NCI-H69 (cell line): ENCODE measurements at regions not wholly inside any gene's neighbourhood (a gene's known extent, or its start where the extent isn't known, plus 50 kb on each side); places are given as distances from the start of the nearest gene placed in this dataset.
A peak's percentile ranks its signal among the peaks of the same experiment; 100 is the strongest.

Experiments
- DNase-seq: peaks from one replicate; lab custom pipeline; 2025; lab: John Stamatoyannopoulos, UW

DNA sequence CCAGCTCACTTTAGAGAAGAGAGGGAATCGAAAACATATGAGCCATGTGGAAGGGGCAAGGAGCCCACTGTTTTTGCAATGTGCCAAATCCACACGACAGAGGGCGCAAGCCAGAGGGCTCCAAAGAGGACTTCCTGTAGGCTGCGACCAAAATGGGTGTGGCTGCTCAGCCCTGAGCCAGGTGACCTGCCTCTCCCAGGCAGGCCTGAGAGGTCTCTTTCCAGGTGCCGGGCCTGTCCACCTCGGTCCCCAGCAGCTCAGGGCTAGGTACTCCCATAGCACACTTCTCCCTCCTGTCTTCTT, 153.8 kb downstream of the TTC32 start:
- DNase-seq, result no peak

DNA sequence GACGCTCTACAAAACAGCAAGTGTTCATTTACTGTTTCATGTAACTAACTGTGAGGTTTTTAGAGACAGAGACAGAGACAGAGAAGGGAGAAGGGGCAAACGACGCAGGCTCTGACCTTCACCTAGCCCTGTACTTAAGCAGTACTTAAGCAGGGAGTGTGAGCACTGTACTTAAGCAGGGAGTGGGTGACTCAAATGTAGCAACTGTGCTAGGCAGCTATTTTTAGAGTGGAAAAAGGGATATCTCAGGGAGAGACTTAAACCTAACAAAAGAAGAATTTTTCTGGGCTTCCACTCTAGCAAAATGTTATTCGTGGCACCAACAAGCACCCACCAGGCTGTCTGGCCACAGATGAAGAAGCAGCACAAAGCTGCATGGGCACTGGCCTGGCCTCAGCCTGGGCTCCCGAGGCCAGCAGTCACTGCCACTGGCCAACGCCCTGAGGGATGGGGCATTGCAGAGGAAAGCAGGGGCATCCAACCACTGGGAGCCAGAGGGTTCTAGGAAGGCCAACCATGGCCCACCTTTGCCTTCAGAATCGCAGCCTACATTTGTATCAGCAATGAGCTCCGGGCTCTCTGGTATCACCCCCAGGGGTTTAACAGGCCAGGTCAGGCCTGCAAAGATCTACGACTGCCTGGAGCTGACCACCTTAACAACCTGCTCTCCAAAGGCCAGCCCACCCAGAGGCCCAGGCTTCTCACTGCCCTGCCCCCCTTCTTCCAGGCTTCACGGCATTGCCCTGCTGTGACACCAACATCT, 154.3 kb downstream of the TTC32 start:
- no peak for DNase-seq

DNA sequence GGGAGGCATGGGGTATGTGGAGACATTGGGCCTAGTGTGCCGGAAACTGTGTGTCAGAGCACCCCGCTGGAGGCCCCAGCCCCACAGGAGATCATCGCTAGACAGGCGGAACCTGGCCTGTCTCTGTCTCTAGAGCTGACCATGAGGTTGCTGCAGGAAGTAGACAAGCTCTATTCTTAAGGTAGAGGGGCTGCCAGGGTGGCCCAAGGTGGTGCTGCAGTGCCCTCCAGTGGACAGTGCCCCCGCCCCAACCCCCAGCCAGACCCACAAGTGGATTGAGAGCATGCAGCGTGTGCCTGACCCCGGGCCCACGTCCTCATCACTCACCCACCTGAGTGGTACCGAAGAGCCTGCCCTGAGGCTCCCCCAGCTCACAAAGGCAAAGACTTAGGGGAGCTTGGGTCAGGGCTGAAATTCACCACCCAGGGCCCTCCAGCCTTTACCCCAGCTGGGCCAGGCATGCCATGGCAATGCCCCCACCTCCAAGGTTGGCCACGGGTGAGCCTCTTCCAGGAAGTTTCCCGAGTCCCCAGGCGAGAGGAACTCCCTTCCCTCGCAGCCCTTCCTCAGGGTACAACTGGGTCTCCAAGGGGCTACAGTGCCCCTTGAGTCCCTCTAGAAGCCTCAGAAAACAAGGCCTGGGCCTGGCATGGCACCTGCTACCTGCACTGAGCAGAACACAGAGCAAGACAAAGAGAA, 155.0 kb downstream of the TTC32 start:
- peak; percentile 13 for DNase-seq

DNA sequence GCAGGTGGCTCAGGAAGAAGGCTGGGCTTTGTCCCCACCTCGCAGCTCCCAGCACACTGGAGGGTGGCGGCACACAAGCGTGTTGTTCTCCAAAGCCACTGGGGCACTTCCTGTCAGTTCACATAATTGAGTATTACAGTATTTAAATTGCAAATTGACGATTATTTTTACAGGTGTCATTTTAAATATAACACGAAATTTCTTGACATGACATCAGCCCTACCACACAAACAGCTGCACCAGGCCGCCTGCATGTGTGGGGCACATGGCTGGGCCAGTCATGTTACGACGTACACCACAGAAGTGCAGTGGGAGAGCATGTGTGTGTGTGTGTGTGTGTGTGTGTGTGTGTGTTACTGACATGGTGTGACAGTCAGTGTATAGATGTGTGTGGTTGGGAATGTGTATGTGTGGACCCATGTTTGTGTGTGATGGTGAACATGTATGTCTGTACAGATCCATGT, 155.6 kb downstream of the TTC32 start:
- DNase-seq, result no peak

DNA sequence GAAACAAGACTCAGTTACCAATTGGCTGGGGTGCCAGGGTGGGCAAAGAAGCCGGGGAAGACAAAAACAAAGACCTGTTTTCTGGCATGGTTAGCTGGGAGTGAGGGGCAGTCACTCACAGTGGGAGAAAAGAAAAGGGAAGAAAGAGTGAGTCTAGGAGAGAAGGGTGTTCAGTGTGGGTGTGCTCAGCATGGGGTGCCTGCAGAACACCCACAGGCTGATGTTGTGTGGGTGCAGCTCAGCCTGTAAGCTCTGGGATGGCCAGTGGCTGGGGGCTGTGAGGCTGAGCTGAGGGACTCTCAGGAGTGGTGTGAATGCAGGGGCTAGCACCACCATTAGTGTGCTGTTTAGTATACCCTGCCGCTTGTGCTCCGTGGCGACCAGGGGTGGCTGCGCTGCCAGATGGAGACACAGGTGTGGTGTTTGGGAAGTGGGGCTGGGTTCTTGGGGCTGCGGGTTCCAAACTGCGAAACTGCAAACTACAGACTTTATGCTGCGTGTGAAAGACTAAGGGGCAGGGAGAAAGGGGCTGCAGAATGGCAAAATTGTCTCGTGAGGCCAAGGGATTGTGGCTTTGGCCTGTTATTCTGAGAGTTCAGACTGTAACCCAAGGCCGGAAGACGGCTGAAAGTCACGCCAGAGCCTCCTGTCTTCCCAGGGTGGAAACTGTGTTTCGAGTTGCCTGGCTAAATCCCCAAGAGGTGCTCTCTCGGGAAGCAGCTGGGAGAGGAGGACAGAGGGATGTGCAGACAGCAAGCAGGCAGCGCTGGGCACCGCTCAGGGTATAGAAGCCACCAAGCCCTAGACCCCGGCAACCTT, 156.3 kb downstream of the TTC32 start:
- DNase-seq, result no peak

DNA sequence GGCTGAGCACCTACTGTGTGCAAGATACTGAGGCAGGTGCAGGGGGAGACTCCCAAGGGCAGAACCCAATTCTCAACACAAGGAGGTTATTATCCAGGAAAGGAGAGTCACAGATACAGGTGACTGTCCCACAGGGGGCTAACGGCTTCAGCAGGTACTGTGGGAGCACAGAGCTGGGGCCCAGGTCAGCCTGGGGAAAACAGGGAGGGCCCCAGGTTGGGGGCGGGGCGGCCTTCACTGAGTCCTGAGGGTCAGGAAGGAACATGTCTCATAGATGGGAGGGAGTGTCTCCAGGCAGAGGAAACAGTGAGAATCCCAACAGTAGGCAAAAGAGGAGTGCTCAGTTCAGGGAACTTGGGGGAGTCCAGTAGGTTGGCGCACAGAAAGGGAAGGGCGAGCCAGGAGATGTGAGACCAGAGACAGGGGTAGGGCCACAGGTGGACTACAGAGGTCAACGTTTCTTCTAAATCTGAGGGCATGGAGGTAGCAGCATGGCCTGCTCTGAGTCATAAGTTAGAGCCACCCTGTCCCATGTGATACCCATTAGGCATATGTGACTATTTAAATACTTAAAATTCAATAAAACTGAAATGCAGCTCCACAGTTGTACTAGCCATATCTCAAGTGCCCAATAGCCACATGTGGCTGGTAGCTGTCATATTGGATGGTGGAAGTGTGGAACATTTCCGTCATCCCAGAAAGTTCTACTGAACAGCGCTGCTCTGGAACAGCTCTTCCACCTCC, 157.2 kb downstream of the TTC32 start:
- DNase-seq, result no peak

DNA sequence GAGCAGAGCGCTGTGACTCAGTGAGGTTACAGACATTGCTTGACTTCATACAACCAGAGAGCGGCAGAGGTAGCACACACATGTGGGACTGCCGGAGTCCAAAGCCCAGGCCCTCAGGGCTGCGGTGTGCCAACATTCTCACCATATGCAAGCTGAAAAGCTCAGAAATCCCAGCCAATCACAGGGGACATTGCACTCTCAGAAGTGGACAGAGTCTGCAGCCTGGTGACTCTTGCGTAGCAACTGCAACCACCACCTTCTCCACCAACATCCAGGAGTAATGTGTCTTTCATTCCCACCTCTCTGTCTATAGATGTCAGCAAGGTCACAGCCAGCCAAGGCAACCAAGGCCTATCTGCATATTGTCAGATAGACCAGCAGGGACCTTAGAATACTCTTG, 158.1 kb downstream of the TTC32 start:
- no peak for DNase-seq

DNA sequence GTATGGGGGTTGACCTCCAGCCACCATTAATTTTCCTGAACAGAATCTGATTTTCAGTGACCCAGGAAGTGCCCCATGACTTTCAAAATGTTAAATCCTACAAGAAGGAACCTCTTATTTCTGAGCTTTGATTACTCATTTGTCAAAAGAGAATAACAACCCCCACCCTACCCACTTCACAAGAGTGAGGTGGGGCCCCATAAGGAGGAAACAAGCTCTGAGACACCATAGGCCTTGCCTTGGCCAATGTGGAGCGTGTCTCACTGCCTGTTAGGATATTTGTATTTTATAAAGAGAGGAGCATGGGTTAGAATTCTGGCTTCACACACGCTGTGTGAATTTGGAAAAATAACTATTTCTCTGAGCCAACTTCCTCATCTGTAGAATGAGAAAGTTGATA, 158.9 kb downstream of the TTC32 start:
- no peak for DNase-seq

DNA sequence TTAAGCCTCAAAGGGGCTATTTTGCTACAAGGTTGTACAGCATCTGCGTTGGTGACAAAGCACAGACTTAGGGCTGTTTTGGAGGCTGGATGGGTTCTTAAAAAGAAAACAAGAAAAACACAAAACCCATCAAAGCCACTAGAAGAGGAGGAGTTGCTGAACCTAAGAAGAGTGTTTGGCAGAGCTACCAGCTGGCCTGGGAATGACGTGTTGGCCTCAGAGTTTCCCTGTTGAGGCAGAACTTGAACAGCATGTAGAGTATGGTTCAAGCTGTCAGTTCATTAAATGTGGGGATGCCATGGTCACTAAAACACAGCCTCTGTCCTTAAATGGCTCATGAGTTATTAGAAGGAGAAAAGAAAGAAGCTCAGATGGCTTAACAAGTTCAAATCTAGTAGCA, 162.5 kb downstream of the TTC32 start:
- no peak for DNase-seq

DNA sequence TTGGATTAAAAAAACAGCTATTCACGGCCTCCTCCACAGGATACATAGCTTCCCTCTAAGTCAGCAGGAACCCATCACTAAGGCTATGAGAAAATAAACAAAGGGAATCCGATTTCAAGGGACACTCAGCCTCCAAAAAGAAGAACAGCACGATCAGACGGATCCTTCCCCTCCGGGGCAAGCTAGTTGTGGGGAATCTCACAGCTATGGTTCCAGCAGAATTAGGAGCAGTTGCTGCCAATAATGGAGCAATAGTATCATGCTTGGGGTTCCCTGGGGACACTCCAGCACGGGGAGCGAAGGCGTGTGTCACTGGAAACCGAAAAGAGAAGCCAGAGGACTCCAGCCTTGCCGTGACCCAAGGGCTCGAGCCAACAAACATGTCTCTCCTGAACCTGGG, 163.1 kb downstream of the TTC32 start:
- no peak for DNase-seq

DNA sequence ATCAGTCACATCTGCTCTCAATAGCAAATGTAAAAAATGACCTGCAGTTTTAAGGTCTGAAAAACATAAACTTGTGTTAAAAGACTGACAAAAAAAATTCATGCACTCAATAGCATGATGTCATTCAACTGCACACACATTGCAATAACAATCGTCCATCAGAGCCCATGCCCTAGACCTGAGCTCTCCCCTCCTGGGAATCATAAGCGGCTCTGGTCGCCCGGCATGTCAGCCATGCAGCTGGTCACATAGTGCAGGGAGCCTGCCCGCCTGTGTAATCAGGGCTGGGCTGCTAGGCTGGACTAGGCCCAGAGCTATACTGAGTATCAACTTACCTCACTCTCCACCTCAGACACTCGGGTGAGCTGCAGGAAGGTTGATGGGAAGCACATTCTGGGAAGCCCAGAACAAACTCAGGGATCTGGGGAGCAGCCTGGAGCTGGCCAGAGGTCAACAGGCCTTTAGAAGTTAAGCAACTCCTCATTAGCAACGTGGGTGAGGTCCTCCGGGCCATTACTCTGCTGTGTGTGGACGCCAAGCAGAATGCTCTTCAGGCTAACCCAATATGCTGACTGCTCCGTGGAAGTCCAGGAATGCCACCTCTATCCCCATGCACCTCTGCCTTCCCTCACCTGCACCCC, 165.5 kb downstream of the TTC32 start:
- no peak for DNase-seq

DNA sequence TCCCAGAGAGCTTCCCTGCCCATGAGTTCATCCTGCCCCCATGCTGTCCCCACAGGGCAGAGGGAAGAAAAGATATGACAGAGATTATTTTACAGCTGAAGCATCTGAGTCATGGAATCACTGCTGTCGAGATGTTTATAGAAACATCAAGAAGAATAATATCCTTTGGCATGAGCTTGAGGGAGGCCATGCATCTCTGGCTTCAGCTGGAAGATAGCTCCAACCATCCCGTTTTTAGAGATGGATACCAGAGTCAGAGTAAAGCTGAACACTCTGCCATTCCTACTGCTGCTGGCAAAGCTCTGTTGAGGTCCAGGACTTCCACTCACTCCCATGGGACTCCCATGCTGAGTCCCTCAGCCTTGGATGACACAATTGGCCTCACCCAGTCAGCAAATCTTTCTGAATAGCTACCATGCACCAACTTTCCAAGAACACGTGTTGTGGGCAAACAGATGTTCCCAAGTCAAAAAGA, 167.8 kb downstream of the TTC32 start:
- no peak for DNase-seq

DNA sequence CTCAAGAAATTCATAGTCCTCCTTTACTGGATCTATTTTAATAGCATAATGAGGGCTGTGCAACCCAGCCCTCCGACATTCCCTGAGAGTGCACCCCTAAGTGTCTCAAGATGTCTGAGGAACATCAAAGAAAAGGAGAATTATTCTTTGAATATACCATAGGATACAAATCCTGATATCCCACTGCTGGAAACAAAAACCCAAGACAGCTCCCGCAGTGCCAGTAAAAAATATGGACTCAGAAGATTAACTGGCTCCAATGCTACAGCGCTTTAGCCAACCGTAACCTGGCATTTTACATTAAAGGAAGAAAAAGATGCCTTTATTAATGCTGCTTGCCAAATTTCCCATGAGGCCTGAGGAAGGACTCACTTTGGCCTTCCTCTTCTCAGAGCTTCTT, 168.4 kb downstream of the TTC32 start:
- DNase-seq, result no peak

DNA sequence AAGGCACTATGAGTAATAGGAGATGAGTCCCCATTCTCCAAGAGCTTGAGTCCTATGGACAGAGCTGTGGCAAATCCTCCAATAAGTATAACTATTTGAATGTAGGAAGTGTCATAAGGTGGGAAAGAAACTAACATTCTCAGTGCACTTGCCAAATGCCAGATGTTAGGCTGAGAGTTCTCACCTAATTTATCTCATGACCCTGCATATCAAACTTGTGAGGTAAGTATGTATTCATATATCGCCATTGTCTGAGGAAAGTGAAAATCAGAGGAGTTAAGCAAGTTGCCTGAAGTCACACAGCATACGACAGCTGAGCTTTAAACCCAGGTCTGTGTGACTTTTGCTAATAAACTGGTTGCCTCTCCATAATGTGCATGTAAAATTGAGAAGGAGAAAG, 169.5 kb downstream of the TTC32 start:
- no peak for DNase-seq

DNA sequence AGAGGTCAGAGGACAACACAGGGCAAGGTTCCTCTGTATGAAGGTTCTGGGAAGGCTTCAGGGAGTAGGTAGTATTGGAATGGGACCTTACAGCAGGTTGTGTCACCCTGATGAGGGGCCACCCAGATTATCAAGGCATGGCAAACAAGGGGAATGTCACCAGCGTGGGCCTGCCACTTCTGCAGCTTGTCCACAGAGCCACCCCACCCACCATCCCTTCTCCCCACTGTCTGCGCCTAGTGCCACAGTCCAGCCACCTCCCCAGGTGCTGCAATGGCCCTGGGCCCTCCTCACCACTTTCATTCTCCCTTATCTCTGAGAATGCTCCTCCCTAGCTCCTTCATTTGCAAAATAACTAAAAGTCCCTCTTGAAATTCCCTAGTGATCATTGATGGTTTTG, 170.3 kb downstream of the TTC32 start:
- DNase-seq, result no peak

DNA sequence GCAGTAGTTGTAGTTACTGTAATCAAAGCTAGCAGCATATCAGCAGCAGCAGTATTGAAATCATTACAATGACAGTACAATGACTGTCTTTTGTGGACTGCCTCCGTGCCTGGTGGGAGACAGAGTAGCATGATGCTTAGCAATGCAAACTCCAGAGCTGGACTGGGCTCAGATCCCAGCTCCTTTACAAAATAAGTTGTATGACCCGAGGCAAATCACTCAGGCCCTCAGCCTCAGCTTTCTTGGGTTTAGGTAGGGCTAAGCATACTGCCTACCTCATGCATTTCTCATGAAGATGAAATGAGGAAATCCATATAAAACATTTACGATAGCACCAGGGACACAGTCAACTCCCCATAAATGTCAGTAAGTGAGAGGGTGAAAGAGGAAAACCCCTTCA, 170.7 kb downstream of the TTC32 start:
- DNase-seq, result no peak

DNA sequence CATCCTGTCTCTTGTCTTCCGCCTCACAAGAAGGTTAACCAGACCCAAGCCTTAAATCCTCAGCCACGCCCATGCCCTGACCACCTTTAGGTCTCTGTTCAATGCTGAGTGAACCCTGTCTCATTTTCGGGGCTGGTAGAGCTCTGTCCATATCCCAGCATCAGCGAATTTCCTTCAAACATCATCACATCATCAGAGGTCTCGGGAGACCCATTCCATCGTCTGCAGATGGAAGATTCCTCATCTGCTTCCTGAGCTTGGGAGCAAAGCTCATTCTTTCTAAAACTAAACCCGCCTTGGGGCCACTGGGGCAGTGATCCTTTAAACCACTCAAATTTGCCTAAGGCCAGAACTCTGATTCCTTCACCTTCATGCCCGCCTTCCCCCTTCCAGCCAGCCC, 173.7 kb downstream of the TTC32 start:
- no peak for DNase-seq

DNA sequence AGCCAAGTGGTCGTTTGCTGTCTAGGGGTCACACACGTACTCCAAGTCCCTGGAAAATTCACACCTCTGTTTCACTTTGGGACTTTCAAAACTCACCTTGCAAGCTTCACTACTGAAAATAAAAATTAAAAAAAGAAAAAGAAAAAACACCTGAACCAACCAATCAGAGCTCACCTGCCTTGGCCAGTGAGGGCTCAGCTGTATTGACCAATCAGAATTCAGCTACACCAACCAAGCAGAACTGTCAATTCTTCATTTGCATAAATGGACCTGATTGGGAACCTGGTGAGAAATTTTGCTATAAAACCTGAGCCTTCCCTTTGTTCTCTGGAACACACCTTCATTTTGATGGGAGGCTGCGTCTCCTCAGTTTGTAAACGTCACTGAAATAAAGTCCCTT, 176.4 kb downstream of the TTC32 start:
- no peak for DNase-seq

DNA sequence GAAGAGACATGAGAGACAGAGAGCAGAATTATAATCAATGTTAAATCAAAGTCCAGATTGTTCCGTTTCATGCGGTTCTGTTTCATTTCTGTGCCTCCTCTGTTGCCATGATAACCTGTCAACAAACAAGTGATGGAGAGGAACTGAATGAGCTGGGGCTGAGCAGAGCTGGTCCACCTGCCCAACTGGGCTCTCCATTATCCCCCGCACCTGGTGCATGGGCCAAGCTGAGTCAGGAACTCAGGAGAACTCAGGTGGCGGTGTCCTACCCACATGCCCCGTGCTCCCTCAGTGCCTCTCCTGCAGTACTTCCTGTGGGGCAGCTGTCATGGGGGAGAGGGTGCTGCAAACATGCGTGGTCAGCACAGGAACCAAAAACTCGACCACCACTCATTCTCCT, 178.8 kb downstream of the TTC32 start:
- no peak for DNase-seq

DNA sequence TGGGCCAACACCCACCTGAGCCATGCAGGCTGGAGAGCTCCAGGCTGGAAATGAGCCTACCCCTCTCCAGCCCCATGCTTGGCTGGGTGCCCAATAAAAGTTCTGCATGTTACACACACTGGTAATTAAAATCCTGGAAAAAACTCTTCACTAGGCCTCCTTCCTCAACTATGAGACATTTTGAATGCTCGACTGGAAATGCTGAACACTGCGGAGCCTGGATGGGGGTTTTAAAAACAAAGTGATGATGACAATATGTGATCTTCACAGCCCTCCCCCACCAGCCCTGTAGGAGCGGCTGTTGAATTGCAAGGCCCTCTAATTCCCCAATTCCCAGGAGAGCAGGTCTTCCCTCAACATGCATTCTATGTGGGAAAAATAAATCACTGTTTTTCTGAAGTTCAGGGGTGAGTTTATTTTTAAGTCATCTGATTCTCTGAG, 179.2 kb downstream of the TTC32 start:
- DNase-seq, result no peak

DNA sequence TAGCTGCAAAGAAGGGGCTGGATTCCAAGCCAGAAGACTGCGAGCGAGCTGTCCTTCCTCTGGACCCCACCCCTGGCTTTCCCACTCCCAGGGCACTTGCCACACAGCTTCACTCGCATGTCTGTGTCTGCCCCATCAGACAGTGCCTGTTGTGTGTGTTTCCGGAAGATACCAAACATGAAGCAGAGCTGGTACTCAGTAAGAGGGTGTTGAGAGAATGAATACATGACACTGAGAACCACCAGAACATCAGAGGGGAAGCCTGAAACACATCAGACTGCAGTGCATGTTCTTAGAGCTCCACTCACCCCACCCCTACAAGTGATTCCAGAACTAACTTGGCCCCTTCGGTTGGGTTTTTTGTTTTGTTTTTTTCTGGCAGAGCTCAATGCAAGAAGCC, 181.5 kb downstream of the TTC32 start:
- DNase-seq, result no peak

DNA sequence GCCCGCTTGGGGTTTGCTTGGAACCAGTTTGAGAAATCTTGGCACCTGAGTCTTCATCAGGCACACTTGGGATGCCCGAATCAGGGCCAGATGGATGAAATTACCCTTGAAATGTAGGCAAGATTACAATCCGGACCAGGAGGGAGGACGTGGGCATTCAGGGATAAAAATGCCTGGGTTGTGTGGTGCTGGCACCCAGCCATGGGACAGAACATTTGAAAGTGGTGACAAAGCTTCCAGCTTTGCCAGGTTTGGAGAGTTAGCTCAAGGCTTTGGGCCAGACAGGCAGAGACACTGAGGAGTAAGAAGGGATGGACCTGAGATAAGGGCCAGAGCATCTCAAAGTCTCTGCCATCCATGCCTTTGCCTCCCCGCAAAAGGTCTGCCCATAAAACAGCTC, 182.2 kb downstream of the TTC32 start:
- DNase-seq, result no peak
